ENCODE measurements at regions not wholly inside any gene's neighbourhood (a gene's known extent, or its start where the extent isn't known, plus 50 kb on each side); places are given as distances from the start of the nearest gene placed in this dataset.
"Not testable (repeated sequence)": the region's sequence is repeated elsewhere in the genome, so short reads cannot be mapped to it uniquely, and the experiment has no call there.

DNA sequence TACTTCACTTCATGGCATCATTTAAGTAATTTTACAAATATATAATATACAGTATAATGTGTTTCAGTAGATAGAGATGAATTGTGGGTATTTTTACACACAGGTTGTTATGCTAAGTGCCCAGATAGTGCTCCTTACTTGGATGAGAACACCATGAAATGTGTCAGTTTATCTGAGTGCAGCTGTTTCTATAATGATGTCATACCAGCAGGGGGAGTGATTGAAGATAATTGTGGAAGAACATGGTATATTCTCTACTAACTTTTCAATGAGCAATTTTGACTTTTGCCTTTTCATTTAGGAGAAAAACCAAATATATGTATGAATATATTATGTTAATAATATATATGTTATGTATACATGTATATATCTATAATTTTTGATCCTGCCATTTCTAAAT, 221.6 kb downstream of the LRRK2 start:
- H3K9me3 ChIP-seq (ENCODE audit: control insufficient read depth in 1 of 2, insufficient read depth in 1 of 2, low read length in 2 of 2): no peaks in the 10 kb centered on the region
- no peaks in the 10 kb centered on the region for H3K4me1 ChIP-seq (ENCODE audit: insufficient read depth, low read length)
- Mint-ChIP-seq H3K4me3 (no peak overlapping the region), H3K27me3 (no peaks in the 10 kb centered on the region), H3K36me3 (ENCODE audit: low read depth) (no peaks in the 10 kb centered on the region), H3K4me1 (ENCODE audit: low read depth) (no peaks in the 10 kb centered on the region), H3K27ac (no peak overlapping the region), H3K9me3 (no peaks in the 10 kb centered on the region)
- TF ChIP-seq, protein P1, sequence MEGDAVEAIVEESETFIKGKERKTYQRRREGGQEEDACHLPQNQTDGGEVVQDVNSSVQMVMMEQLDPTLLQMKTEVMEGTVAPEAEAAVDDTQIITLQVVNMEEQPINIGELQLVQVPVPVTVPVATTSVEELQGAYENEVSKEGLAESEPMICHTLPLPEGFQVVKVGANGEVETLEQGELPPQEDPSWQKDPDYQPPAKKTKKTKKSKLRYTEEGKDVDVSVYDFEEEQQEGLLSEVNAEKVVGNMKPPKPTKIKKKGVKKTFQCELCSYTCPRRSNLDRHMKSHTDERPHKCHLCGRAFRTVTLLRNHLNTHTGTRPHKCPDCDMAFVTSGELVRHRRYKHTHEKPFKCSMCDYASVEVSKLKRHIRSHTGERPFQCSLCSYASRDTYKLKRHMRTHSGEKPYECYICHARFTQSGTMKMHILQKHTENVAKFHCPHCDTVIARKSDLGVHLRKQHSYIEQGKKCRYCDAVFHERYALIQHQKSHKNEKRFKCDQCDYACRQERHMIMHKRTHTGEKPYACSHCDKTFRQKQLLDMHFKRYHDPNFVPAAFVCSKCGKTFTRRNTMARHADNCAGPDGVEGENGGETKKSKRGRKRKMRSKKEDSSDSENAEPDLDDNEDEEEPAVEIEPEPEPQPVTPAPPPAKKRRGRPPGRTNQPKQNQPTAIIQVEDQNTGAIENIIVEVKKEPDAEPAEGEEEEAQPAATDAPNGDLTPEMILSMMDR (IDR thresholded peaks at IDR 0.05): peak; percentile 16
- no peak for ATAC-seq (ENCODE audit: poor library complexity)
- no peak overlapping the region for H3K27ac ChIP-seq (ENCODE audit: low read depth in 1 of 2, low read length in 2 of 2)
- H3K27me3 ChIP-seq (ENCODE audit: control insufficient read depth in 1 of 2, insufficient read depth in 2 of 2, low read length in 2 of 2): no peaks in the 10 kb centered on the region
- H3K36me3 ChIP-seq (ENCODE audit: insufficient read depth, low read length): no peaks in the 10 kb centered on the region
- no peak overlapping the region for H3K4me3 ChIP-seq (ENCODE audit: low read length)
- intact Hi-C loops (cut with DNase I, micrococcal nuclease): no loop called here
- DNase-seq: peak in 1 of 14 experiments; percentile 0
- ChIA-PET POLR2A (no interaction called here), CTCF (no interaction called here)

DNA sequence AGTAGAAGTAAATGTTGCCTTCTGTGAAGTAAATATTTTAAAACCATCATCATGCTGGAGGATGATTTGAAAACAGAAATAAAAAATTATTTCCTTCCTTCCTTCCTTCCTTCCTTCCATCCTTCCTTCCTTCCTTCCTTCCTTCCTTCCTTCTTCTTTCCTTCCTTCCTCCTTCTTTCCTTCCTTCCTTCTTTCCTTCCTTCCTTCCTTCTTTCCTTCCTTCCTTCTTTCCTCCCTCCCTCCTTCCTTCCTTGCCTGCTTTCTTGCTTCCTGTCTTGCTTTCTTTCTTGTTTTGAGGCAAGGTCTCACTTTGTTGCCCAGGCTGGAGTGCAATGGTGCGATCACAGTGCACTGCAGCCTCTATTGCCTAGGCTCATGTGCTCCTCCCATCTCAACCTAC, 223.7 kb downstream of the LRRK2 start:
- H3K27me3 ChIP-seq (ENCODE audit: control insufficient read depth in 1 of 2, insufficient read depth in 2 of 2, low read length in 2 of 2); H3K4me3 Mint-ChIP-seq; H3K4me1 ChIP-seq (ENCODE audit: insufficient read depth, low read length); H3K27ac ChIP-seq (ENCODE audit: low read depth in 1 of 2, low read length in 2 of 2); H3K4me3 ChIP-seq (ENCODE audit: low read length); H3K4me1 Mint-ChIP-seq (ENCODE audit: low read depth); DNase-seq; H3K9me3 Mint-ChIP-seq; H3K36me3 ChIP-seq (ENCODE audit: insufficient read depth, low read length); ATAC-seq (ENCODE audit: poor library complexity); POLR2A ChIA-PET; intact Hi-C loops (cut with DNase I, micrococcal nuclease); H3K27me3 Mint-ChIP-seq; H3K9me3 ChIP-seq (ENCODE audit: control insufficient read depth in 1 of 2, insufficient read depth in 1 of 2, low read length in 2 of 2); H3K27ac Mint-ChIP-seq; H3K36me3 Mint-ChIP-seq (ENCODE audit: low read depth); CTCF ChIA-PET: not testable (repeated sequence)

- H3K27me3 ChIP-seq (ENCODE audit: control insufficient read depth in 1 of 2, insufficient read depth in 2 of 2, low read length in 2 of 2): no peaks in the 10 kb centered on the region
- Mint-ChIP-seq H3K27ac (no peak overlapping the region), H3K36me3 (ENCODE audit: low read depth) (no peaks in the 10 kb centered on the region), H3K4me3 (no peak overlapping the region), H3K4me1 (ENCODE audit: low read depth) (no peaks in the 10 kb centered on the region), H3K27me3 (no peaks in the 10 kb centered on the region), H3K9me3 (no peaks in the 10 kb centered on the region)
- ChIA-PET CTCF (no interaction called here), POLR2A (no interaction called here)
- H3K27ac ChIP-seq (ENCODE audit: low read depth in 1 of 2, low read length in 2 of 2): no peak overlapping the region
- ATAC-seq (ENCODE audit: poor library complexity) (no peak), DNase-seq (no peak)
- H3K4me3 ChIP-seq (ENCODE audit: low read length): no peak overlapping the region
- no peaks in the 10 kb centered on the region for H3K36me3 ChIP-seq (ENCODE audit: insufficient read depth, low read length)
- intact Hi-C loops (cut with DNase I, micrococcal nuclease): no loop called here
- no peaks in the 10 kb centered on the region for H3K4me1 ChIP-seq (ENCODE audit: insufficient read depth, low read length)
- TF ChIP-seq, protein P1 (IDR thresholded peaks at IDR 0.05): no peak
- no peaks in the 10 kb centered on the region for H3K9me3 ChIP-seq (ENCODE audit: control insufficient read depth in 1 of 2, insufficient read depth in 1 of 2, low read length in 2 of 2)
Measured at GRCh38 chr12:40451661-40452060, 226.9 kb downstream of the LRRK2 start.

GRCh38 chr12:40464121-40464520, 228.1 kb upstream of the CNTN1 start:
- H3K4me1 ChIP-seq (ENCODE audit: insufficient read depth, low read length): no peaks in the 10 kb centered on the region
- Mint-ChIP-seq H3K4me3 (no peak overlapping the region), H3K27ac (no peak overlapping the region), H3K9me3 (peaks cover 2% of the 10 kb centered on the region), H3K36me3 (ENCODE audit: low read depth) (no peaks in the 10 kb centered on the region), H3K27me3 (no peaks in the 10 kb centered on the region), H3K4me1 (ENCODE audit: low read depth) (no peaks in the 10 kb centered on the region)
- CTCF ChIA-PET: no interaction called here
- DNase-seq (no peak), ATAC-seq (ENCODE audit: poor library complexity) (no peak)
- POLR2A ChIA-PET: no interaction called here
- no peak overlapping the region for H3K4me3 ChIP-seq (ENCODE audit: low read length)
- H3K27me3 ChIP-seq (ENCODE audit: control insufficient read depth in 1 of 2, insufficient read depth in 2 of 2, low read length in 2 of 2): no peaks in the 10 kb centered on the region
- intact Hi-C loops (cut with DNase I, micrococcal nuclease): no loop called here
- H3K9me3 ChIP-seq (ENCODE audit: control insufficient read depth in 1 of 2, insufficient read depth in 1 of 2, low read length in 2 of 2): peaks cover 0 to 6% of the 10 kb centered on the region in 2 experiments
- H3K36me3 ChIP-seq (ENCODE audit: insufficient read depth, low read length): no peaks in the 10 kb centered on the region
- TF ChIP-seq, protein P1 (IDR thresholded peaks at IDR 0.05): no peak
- no peak overlapping the region for H3K27ac ChIP-seq (ENCODE audit: low read depth in 1 of 2, low read length in 2 of 2)
